ENCODE measurements at regions not wholly inside any gene's neighbourhood (a gene's known extent, or its start where the extent isn't known, plus 50 kb on each side); places are given as distances from the start of the nearest gene placed in this dataset.

DNA sequence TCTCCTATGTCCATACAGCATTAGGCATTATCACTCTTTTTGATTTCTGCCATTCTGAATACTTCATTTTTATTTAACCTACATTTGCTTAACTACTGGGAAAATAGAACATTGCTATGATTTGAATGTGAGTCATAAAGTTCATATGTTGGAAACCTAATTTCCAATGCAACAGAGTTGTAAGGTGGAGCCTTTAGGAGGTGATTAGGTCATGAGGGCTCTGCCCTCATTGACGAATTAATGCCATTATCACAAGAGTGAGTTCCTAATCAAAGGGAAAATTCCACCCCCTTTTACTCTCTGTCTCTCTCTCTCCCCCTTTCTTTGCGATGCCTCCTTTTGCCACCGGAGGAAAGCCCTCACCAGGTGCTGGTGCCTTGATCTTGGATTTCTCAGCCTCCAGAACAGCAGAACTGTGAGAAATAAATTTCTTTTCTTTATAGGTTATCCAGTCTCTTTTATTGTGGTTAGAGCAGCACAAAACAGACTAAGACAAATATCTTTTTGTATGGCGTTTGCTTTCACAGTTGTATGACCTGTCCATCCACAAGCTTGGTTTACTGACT lies 180.1 kb upstream of the ARID2 start:
- H3K36me3 ChIP-seq, result no peaks in the 10 kb centered on the region
- H3K9me3 ChIP-seq, result no peaks in the 10 kb centered on the region
- H3K4me3 ChIP-seq, result no peak overlapping the region
- TF ChIP-seq, protein P1, sequence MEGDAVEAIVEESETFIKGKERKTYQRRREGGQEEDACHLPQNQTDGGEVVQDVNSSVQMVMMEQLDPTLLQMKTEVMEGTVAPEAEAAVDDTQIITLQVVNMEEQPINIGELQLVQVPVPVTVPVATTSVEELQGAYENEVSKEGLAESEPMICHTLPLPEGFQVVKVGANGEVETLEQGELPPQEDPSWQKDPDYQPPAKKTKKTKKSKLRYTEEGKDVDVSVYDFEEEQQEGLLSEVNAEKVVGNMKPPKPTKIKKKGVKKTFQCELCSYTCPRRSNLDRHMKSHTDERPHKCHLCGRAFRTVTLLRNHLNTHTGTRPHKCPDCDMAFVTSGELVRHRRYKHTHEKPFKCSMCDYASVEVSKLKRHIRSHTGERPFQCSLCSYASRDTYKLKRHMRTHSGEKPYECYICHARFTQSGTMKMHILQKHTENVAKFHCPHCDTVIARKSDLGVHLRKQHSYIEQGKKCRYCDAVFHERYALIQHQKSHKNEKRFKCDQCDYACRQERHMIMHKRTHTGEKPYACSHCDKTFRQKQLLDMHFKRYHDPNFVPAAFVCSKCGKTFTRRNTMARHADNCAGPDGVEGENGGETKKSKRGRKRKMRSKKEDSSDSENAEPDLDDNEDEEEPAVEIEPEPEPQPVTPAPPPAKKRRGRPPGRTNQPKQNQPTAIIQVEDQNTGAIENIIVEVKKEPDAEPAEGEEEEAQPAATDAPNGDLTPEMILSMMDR (IDR thresholded peaks at IDR 0.05), result no peak
- no peaks in the 10 kb centered on the region for H3K27me3 ChIP-seq
- intact Hi-C loops (cut with DNase I; ENCODE audit: low total_unique reads), result loop anchor here (10.0 kb wide), 1 partner anchor 175 kb away; the partner anchor contains the start of gene ARID2
- no peaks in the 10 kb centered on the region for H3K4me1 ChIP-seq
- H3K27ac ChIP-seq, result no peak overlapping the region
- no peak for DNase-seq

DNA sequence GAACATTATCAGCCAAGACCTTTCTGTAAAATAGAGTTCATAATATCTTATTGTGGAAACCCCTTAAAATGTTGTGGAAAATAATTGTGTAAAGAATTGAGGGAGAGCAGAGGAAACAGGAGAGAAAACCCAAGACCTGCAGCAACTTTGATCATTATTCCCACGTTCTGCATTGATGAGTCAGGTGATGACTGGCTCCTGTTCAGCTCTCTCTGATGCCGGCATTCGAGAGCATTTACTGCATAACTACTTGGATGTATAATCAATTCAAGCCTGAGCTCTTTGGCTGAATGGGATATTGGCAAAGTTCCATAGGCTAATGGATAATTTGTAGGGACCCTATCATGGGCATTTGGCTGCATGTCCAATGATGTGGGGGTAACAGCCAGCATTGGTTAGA lies 176.3 kb upstream of the ARID2 start:
- H3K4me1 ChIP-seq, result peaks cover 0 to 8% (median 0%) of the 10 kb centered on the region in 4 donors
- no peak overlapping the region for H3K27ac ChIP-seq
- H3K4me3 ChIP-seq, result no peak overlapping the region
- no peaks in the 10 kb centered on the region for H3K36me3 ChIP-seq
- TF ChIP-seq, protein P1 (IDR thresholded peaks at IDR 0.05), result no peak
- DNase-seq, result no peak
- intact Hi-C loops (cut with DNase I; ENCODE audit: low total_unique reads), result no loop called here
- no peaks in the 10 kb centered on the region for H3K9me3 ChIP-seq
- no peaks in the 10 kb centered on the region for H3K27me3 ChIP-seq

DNA sequence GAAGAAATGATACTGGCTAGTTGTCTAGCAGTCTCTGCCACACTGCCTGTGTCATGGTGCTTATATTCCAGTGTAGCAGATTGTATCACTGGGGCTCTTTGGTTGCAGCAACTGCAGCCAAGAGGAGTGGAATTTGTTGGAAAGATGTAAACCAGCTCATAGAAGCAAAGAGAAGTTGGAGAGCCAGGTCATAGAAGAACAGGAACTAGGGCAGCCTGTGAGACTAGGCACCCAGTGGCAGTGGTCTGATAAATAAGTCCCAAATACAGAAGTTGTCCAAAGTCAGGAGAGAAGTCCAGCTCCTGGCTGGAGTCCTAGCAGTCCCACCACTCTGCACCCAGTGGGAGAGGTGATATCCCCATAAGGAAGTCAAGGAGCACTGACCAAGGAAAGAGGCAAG lies 172.5 kb upstream of the ARID2 start:
- Histone ChIP-seq H3K27ac (no peak overlapping the region), H3K36me3 (no peaks in the 10 kb centered on the region), H3K4me3 (no peak overlapping the region), H3K9me3 (no peaks in the 10 kb centered on the region), H3K27me3 (no peaks in the 10 kb centered on the region), H3K4me1 (peaks cover 0 to 8% (median 0%) of the 10 kb centered on the region in 4 donors)
- intact Hi-C loops (cut with DNase I; ENCODE audit: low total_unique reads), result no loop called here
- DNase-seq, result peak in 1 of 2 donors; percentile 25
- TF ChIP-seq, protein P1 (IDR thresholded peaks at IDR 0.05), result no peak

DNA sequence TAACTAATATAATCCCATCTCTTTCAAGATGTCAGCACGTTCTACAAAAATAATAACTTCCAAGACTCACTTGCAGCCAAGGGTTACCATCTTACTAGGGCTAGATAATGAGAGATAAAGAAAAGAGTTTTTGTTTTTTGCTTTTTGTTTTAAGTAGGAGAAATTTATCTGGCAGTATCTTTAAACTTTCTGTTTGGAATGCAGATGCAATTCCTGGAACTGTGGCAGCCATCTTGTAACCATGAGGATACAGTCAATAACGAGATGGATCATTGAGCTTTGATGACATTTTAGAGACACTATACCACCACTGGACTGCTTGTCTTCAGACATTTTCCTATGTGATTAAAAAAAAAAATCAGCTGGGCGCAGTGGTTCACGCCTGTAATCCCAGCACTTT lies 171.2 kb upstream of the ARID2 start:
- Histone ChIP-seq H3K36me3 (no peaks in the 10 kb centered on the region), H3K27ac (no peak overlapping the region), H3K4me1 (peaks cover 0 to 8% (median 0%) of the 10 kb centered on the region in 4 donors), H3K9me3 (no peaks in the 10 kb centered on the region), H3K27me3 (no peaks in the 10 kb centered on the region), H3K4me3 (no peak overlapping the region)
- intact Hi-C loops (cut with DNase I; ENCODE audit: low total_unique reads), result no loop called here
- TF ChIP-seq, protein P1 (IDR thresholded peaks at IDR 0.05), result no peak
- no peak for DNase-seq

DNA sequence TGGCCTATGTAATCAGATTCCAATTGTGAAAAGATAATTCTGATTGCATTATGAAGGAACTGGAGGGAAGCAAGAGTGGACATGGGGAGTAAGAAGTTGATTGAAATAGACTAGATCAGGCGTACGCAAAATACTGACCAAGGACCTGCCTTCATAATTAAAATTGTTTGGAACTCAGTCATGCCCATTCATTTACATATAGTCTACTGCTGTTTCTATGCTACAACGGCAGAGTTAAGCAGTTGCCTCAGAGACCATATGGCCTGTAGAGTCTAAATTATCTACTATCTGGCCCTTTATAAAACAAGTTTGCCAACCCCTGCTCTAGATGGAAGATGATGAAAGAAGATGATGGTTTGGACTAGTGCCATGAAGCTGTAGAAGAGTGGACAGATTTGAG lies 170.0 kb upstream of the ARID2 start:
- Histone ChIP-seq H3K4me3 (no peak overlapping the region), H3K36me3 (no peaks in the 10 kb centered on the region), H3K27me3 (no peaks in the 10 kb centered on the region), H3K9me3 (no peaks in the 10 kb centered on the region), H3K27ac (no peak overlapping the region), H3K4me1 (peaks cover 0 to 8% (median 0%) of the 10 kb centered on the region in 4 donors)
- intact Hi-C loops (cut with DNase I; ENCODE audit: low total_unique reads), result no loop called here
- no peak for DNase-seq
- TF ChIP-seq, protein P1 (IDR thresholded peaks at IDR 0.05), result no peak

DNA sequence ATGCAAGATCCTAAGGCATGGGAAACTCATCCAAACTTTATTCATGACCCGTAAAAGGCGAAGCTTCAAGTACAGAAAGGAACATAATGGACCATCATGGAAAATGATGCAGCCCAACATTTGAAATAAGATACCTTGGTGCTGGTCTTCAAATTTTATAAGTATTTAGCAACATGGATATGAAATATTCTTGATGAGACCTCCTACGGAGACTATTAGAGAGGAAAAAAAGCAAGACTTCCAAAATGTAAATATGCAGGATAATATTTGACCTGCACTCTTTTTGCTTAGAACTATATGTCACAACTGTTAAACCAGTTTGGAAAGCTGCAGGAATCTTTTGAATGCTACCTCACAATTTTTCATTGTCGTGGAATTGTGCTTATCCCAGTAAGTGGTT lies 168.8 kb upstream of the ARID2 start:
- intact Hi-C loops (cut with DNase I; ENCODE audit: low total_unique reads), result no loop called here
- no peak overlapping the region for H3K27ac ChIP-seq
- H3K4me3 ChIP-seq, result no peak overlapping the region
- no peaks in the 10 kb centered on the region for H3K9me3 ChIP-seq
- DNase-seq, result no peak
- H3K27me3 ChIP-seq, result no peaks in the 10 kb centered on the region
- TF ChIP-seq, protein P1 (IDR thresholded peaks at IDR 0.05), result no peak
- peaks cover 0 to 8% (median 0%) of the 10 kb centered on the region in 4 donors for H3K4me1 ChIP-seq
- no peaks in the 10 kb centered on the region for H3K36me3 ChIP-seq

Data from tibial artery (tissue), 4 donors.